K562 (cell line): ENCODE measurements at regions not wholly inside any gene's neighbourhood (a gene's known extent, or its start where the extent isn't known, plus 50 kb on each side); places are given as distances from the start of the nearest gene placed in this dataset.

Source experiments
- ATAC-seq: fragments of 200-7000 bp; cut with Tn5 transposase; 3 replicates; pipeline ENCODE4 v1.9.1; 2020; ENCODE audit warnings: moderate library complexity
- BruUV-seq: library from RNA; stranded (reverse); fragments of 400-500 nt; replicated peaks from 2 replicates; lab custom pipeline; 2021; lab: Mats Ljungman, UMichigan
- CTCF ChIA-PET: fragments of 300-600 bp; formaldehyde crosslinking; extraction: SDS; loops from one replicate; lab custom pipeline; 2021; ENCODE audit warnings: low intra/inter-chr PET ratio; lab: Yijun Ruan, JAX
- POLR2A ChIA-PET: fragments of 300-600, 350-650 bp; sonication (Branson Sonifier 250); formaldehyde crosslinking; extraction: SDS; loops from one replicate; lab custom pipeline; 2021; ENCODE audit warnings: antibody characterized with exemption, inconsistent platforms; lab: Yijun Ruan, JAX
- DNase-seq, 4 experiments: peaks; one replicate each; pipeline versions ENCODE4 v3.0.0 to v3.0.0-alpha.2; 2011 to 2018; ENCODE audit warnings: low spot score in 3 of 4, mixed read lengths in 3 of 4; ENCODE audit errors: extremely low read depth in 1 of 4
- FAIRE-seq: peaks from 2 replicates; lab custom pipeline; 2011; peaks lifted over from hg19 to GRCh38; lab: Jason Lieb, UNC
- H2AFZ ChIP-seq: 2 replicates; pipeline ENCODE4 v1.6.0; 2011; ENCODE audit warnings: low read depth, low read length, control low read depth, inconsistent platforms
- H3K27ac ChIP-seq: fragments of 200-600 bp; 3 replicates; pipeline ENCODE4 v1.8.0; 2011; ENCODE audit warnings: low read depth, mild to moderate bottlenecking, control low read depth, inconsistent platforms, low read length, moderate library complexity, mixed read lengths; ENCODE audit errors: extremely low read depth
- H3K27me3 ChIP-seq, 2 experiments: fragments of 300-600 bp in 1 of 2; 2 replicates in 1 of 2; 3 replicates in 1 of 2; pipeline versions ENCODE4 v1.6.0 to v1.8.0; 2011; ENCODE audit warnings: inconsistent platforms in 2 of 2, low read length in 2 of 2, mild to moderate bottlenecking in 1 of 2, mixed read lengths in 1 of 2, moderate library complexity in 1 of 2; ENCODE audit not compliant: control insufficient read depth in 2 of 2, insufficient read depth in 2 of 2
- H3K36me3 ChIP-seq: fragments of 300-600 bp; 3 replicates; pipeline ENCODE4 v1.8.0; 2011; ENCODE audit warnings: mild to moderate bottlenecking, low read length, inconsistent platforms; ENCODE audit not compliant: control insufficient read depth, insufficient read depth
- H3K4me1 ChIP-seq, 2 experiments: fragments of 200-600 bp in 1 of 2; replicated peaks in 1 of 2; 2 replicates in 1 of 2; 3 replicates in 1 of 2; pipeline versions ENCODE4 v1.5.1 to v1.8.0; 2011; ENCODE audit warnings: inconsistent platforms in 2 of 2, low read length in 2 of 2, mild to moderate bottlenecking in 1 of 2, mixed read lengths in 1 of 2, moderate library complexity in 1 of 2; ENCODE audit not compliant: control insufficient read depth in 2 of 2, insufficient read depth in 2 of 2
- H3K4me2 ChIP-seq: 2 replicates; pipeline ENCODE4 v1.6.1; 2011; ENCODE audit warnings: low read length, control low read depth, inconsistent platforms, mixed read lengths; ENCODE audit not compliant: insufficient read depth
- H3K4me3 ChIP-seq: fragments of 200-600 bp; sonication (generic), shearing (Covaris generic); 2 replicates; pipeline ENCODE4 v1.5.1; 2016; ENCODE audit warnings: control low read depth, inconsistent platforms
- H3K79me2 ChIP-seq: fragments of 200-600 bp; 3 replicates; pipeline ENCODE4 v1.8.0; 2011; ENCODE audit warnings: low read length, inconsistent platforms; ENCODE audit not compliant: control insufficient read depth, insufficient read depth
- H3K9ac ChIP-seq, 2 experiments: 2 replicates each; pipeline versions ENCODE4 v1.6.0 to v1.6.1; 2011; ENCODE audit warnings: low read depth in 2 of 2, low read length in 2 of 2, control low read depth in 1 of 2, inconsistent platforms in 1 of 2, mild to moderate bottlenecking in 1 of 2, mixed read lengths in 1 of 2; ENCODE audit not compliant: insufficient read depth in 1 of 2
- H3K9me1 ChIP-seq: one replicate; pipeline ENCODE4 v1.6.0; 2011; ENCODE audit warnings: inconsistent platforms, mild to moderate bottlenecking, low read length, moderate library complexity; ENCODE audit not compliant: control insufficient read depth, insufficient read depth
- H3K9me3 ChIP-seq: replicated peaks from 2 replicates; pipeline ENCODE4 v1.5.1; 2011; ENCODE audit warnings: low read depth, low read length, inconsistent platforms; ENCODE audit not compliant: control insufficient read depth, insufficient read depth
- H4K20me1 ChIP-seq: replicated peaks from 2 replicates; pipeline ENCODE4 v1.6.1; 2011; ENCODE audit warnings: low read length, inconsistent platforms, mixed read lengths; ENCODE audit not compliant: control insufficient read depth, insufficient read depth
- NR2C1 ChIP-seq, 2 experiments: fragments of 450-650 bp; IDR thresholded peaks; 2 replicates each; pipeline ENCODE4 v1.6.1; 2017; ENCODE audit warnings: mild to moderate bottlenecking in 2 of 2, antibody characterized with exemption in 1 of 2, inconsistent platforms in 1 of 2, missing compliant biosample characterization in 1 of 2, missing genetic modification characterization in 1 of 2
- PHB2 ChIP-seq: fragments of 450-650 bp; IDR thresholded peaks from 2 replicates; pipeline ENCODE4 v1.6.1; 2017; ENCODE audit warnings: low read depth
- SP1 ChIP-seq: sonication (generic); formaldehyde crosslinking; IDR thresholded peaks from 2 replicates; pipeline ENCODE4 v1.8.1; 2022; ENCODE audit warnings: mild to moderate bottlenecking, missing genetic modification reagents
- TSC22D4 ChIP-seq: fragments of 450-650 bp; IDR thresholded peaks from 2 replicates; pipeline ENCODE4 v1.6.1; 2016; ENCODE audit warnings: missing genetic modification characterization, missing biosample characterization, control low read depth
- XRCC4 ChIP-seq: IDR thresholded peaks from one replicate; pipeline ENCODE4 v1.6.1; 2011; ENCODE audit not compliant: insufficient read depth, insufficient read length; ENCODE audit errors: extremely low read depth
- ZNF695 ChIP-seq: fragments of 450-650 bp; formaldehyde crosslinking; IDR thresholded peaks from 2 replicates; pipeline ENCODE4 v1.4.0; 2020; ENCODE audit warnings: mild to moderate bottlenecking, moderate library complexity
- WGBS: fragments of 100-300 bp; shearing (Covaris generic); methylation state at CpG from one replicate; pipeline ENCODE4 v1.1.6; 2016; ENCODE audit warnings: low coverage, mixed read lengths; ENCODE audit not compliant: insufficient coverage; ENCODE audit errors: missing lambda C conversion rate; 5-methylcytosine and 5-hydroxymethylcytosine counted together
- in situ Hi-C: fragments of 300-500 bp; cut with MboI; formaldehyde crosslinking; loops from 4 replicates; pipeline ENCODE4 v1.15.0; 2018; ENCODE audit warnings: inconsistent platforms, mixed read lengths
- intact Hi-C: fragments of 100-400 bp; cut with micrococcal nuclease; formaldehyde crosslinking; loops from 2 replicates; pipeline ENCODE4 v1.14.2; 2022
- TF ChIP-seq, protein P1 (sequence below): IDR thresholded peaks from 2 replicates; pipeline ENCODE4 v1.6.1; 2011; ENCODE audit warnings: borderline replicate concordance, low read depth, mild to moderate bottlenecking, moderate library complexity, low read length; ENCODE audit not compliant: insufficient read depth, poor library complexity, severe bottlenecking
- TF ChIP-seq, protein P2 (sequence below): sonication (generic); formaldehyde crosslinking; IDR thresholded peaks from 2 replicates; pipeline ENCODE4 v1.9.0; 2022; ENCODE audit warnings: mild to moderate bottlenecking, missing genetic modification reagents

DNA sequence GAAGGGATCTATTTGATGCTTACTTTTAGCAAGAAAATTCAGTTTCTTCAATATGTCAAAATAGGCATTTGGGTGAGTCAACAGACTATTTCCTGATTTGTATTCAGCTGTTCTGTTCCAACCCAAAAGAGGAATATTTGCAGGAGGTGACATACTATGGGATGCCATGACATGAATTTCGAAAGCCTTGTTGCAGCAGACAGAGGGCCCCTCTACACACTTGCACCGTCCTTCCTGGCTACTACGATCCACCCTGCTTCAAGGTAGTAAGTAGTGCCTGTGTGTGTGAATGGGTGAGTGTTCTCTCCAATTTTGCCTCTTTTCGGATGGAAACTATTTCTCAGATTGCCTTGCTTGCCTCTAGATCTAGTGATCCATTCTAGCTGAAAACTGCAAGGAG, 413.0 kb upstream of the ADARB2 start:
- in situ Hi-C loops, result no loop called here
- Histone ChIP-seq H2AFZ (no peak overlapping the region), H3K79me2 (no peaks in the 10 kb centered on the region), H3K4me3 (no peak overlapping the region), H3K27ac (no peak overlapping the region), H3K9me3 (no peaks in the 10 kb centered on the region; the same call in 1 of the 2 replicates), H3K9me1 (no peaks in the 10 kb centered on the region), H3K9ac (no peak overlapping the region), H3K27me3 (no peaks in the 10 kb centered on the region), H3K4me2 (no peak overlapping the region), H3K4me1 (no peaks in the 10 kb centered on the region), H3K36me3 (no peaks in the 10 kb centered on the region), H4K20me1 (no peaks in the 10 kb centered on the region)
- ChIA-PET CTCF (no interaction called here), POLR2A (interaction anchor here (0.6 kb wide), 1 partner anchor 9 kb away, joined by 3 read pairs; no protein-coding TSS in a partner anchor)
- WGBS, result 0% methylated on average over 4 of the region's 4 CpGs
- TF ChIP-seq, protein P1, sequence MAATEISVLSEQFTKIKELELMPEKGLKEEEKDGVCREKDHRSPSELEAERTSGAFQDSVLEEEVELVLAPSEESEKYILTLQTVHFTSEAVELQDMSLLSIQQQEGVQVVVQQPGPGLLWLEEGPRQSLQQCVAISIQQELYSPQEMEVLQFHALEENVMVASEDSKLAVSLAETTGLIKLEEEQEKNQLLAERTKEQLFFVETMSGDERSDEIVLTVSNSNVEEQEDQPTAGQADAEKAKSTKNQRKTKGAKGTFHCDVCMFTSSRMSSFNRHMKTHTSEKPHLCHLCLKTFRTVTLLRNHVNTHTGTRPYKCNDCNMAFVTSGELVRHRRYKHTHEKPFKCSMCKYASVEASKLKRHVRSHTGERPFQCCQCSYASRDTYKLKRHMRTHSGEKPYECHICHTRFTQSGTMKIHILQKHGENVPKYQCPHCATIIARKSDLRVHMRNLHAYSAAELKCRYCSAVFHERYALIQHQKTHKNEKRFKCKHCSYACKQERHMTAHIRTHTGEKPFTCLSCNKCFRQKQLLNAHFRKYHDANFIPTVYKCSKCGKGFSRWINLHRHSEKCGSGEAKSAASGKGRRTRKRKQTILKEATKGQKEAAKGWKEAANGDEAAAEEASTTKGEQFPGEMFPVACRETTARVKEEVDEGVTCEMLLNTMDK, result no peak
- TF ChIP-seq PHB2 (no peak), XRCC4 (no peak), NR2C1 (IDR thresholded peaks at IDR 0.05) (no peak), NR2C1 (tag; IDR thresholded peaks at IDR 0.05) (no peak), ZNF695 (CRISPR knock-in tag) (no peak), TSC22D4 (tag) (no peak), SP1 (CRISPR knock-in tag) (no peak)
- TF ChIP-seq, protein P2, sequence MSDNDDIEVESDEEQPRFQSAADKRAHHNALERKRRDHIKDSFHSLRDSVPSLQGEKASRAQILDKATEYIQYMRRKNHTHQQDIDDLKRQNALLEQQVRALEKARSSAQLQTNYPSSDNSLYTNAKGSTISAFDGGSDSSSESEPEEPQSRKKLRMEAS (CRISPR knock-in tag), result no peak
- no TSS peak for BruUV-seq
- DNase-seq (no peak), ATAC-seq (no peak), FAIRE-seq (no peak)
- intact Hi-C loops, result no loop called here
